ENCODE measurements at regions not wholly inside any gene's neighbourhood (a gene's known extent, or its start where the extent isn't known, plus 50 kb on each side); places are given as distances from the start of the nearest gene placed in this dataset.

DNA sequence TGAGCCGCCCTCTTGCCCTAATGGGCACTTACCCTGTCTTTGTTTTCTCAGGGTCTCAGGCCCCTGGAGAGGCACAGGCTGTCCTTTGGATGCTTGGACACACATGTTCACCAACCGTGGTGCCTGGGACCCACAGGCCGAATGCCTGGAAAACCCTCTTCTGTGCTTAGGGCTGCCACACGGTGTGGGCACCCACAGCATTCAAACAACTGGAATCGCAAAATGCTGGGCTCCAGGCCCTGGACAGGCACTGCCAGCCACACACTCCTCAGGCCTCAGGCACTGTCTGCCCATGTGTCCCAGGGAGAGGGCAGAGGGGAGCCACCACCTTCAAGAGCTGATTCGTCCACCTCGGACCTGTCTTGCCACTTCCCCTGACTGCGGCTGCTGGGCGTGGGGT is 123.1 kb upstream of the ACKR3 start:
- ATAC-seq (no peak), FAIRE-seq (no peak), DNase-seq (ENCODE audit: low read depth, low spot score) (no peak)
- peaks cover 0 to 2% of the 10 kb centered on the region in 2 experiments; a peak in 2 of 4 replicates for H3K27me3 ChIP-seq (replicated peaks in 1 of 2; ENCODE audit: control insufficient read depth in 2 of 2, insufficient read depth in 2 of 2, low read length in 1 of 2)
- intact Hi-C loops (cut with micrococcal nuclease; ENCODE audit: unreplicated experiment) (no loop called here), in situ Hi-C loops (cut with MboI) (no loop called here)
- no peaks in the 10 kb centered on the region for H3K4me1 ChIP-seq (ENCODE audit: control insufficient read depth, insufficient read depth, low read length)
- no peak overlapping the region for H3K4me2 ChIP-seq (ENCODE audit: control insufficient read depth, insufficient read depth)
- BruUV-seq (replicated peaks) = no TSS peak
- H3K79me2 ChIP-seq (ENCODE audit: control insufficient read depth, insufficient read depth, low read length) = no peaks in the 10 kb centered on the region
- WGBS (ENCODE audit: insufficient coverage, insufficient replicate concordance, low lambda C conversion rate, missing lambda C conversion rate) = 50% methylated on average over 9 of the region's 9 CpGs
- no peaks in the 10 kb centered on the region for H3K36me3 ChIP-seq (ENCODE audit: control insufficient read depth in 2 of 2, insufficient read depth in 2 of 2, low read length in 1 of 2)
- ChIA-PET SMC1A (ENCODE audit: uncharacterized antibody, unreplicated experiment) (no interaction called here), CTCF (no interaction called here), POLR2A (no interaction called here), RAD21 (ENCODE audit: unreplicated experiment) (no interaction called here)
- H3K9ac ChIP-seq (ENCODE audit: control insufficient read depth, insufficient read depth, low read length) = no peak overlapping the region
- no peaks in the 10 kb centered on the region for H4K20me1 ChIP-seq (ENCODE audit: control insufficient read depth, insufficient read depth)
- no peak overlapping the region for H2AFZ ChIP-seq (ENCODE audit: control insufficient read depth, low read depth, low read length)
- H3K4me3 ChIP-seq = no peak overlapping the region
- H3K9me3 ChIP-seq (replicated peaks; ENCODE audit: control insufficient read depth, insufficient read depth, low read length) = no peaks in the 10 kb centered on the region
- TF ChIP-seq SP1 (IDR thresholded peaks at IDR 0.05; ENCODE audit: low read depth, low read length) (no peak), FOXM1 (IDR thresholded peaks at IDR 0.05; ENCODE audit: low read depth, low read length) (no peak), POLR2A (IDR thresholded peaks at IDR 0.05; ENCODE audit: low read depth, low read length) (no peak), RAD21 (IDR thresholded peaks at IDR 0.05; ENCODE audit: insufficient read depth, low read depth, low read length) (no peak), PAX8 (IDR thresholded peaks at IDR 0.05) (no peak), NR2F1 (conservative IDR thresholded peaks at IDR 0.05) (no peak), TCF7 (IDR thresholded peaks at IDR 0.05; ENCODE audit: borderline replicate concordance) (no peak), CBX3 (IDR thresholded peaks at IDR 0.05; ENCODE audit: borderline replicate concordance, low read depth) (no peak)
- TF ChIP-seq, protein P1, sequence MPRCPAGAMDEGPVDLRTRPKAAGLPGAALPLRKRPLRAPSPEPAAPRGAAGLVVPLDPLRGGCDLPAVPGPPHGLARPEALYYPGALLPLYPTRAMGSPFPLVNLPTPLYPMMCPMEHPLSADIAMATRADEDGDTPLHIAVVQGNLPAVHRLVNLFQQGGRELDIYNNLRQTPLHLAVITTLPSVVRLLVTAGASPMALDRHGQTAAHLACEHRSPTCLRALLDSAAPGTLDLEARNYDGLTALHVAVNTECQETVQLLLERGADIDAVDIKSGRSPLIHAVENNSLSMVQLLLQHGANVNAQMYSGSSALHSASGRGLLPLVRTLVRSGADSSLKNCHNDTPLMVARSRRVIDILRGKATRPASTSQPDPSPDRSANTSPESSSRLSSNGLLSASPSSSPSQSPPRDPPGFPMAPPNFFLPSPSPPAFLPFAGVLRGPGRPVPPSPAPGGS (IDR thresholded peaks at IDR 0.05; ENCODE audit: borderline replicate concordance, insufficient read depth, low read depth, low read length, poor library complexity, severe bottlenecking) = no peak
- TF ChIP-seq, protein P2, sequence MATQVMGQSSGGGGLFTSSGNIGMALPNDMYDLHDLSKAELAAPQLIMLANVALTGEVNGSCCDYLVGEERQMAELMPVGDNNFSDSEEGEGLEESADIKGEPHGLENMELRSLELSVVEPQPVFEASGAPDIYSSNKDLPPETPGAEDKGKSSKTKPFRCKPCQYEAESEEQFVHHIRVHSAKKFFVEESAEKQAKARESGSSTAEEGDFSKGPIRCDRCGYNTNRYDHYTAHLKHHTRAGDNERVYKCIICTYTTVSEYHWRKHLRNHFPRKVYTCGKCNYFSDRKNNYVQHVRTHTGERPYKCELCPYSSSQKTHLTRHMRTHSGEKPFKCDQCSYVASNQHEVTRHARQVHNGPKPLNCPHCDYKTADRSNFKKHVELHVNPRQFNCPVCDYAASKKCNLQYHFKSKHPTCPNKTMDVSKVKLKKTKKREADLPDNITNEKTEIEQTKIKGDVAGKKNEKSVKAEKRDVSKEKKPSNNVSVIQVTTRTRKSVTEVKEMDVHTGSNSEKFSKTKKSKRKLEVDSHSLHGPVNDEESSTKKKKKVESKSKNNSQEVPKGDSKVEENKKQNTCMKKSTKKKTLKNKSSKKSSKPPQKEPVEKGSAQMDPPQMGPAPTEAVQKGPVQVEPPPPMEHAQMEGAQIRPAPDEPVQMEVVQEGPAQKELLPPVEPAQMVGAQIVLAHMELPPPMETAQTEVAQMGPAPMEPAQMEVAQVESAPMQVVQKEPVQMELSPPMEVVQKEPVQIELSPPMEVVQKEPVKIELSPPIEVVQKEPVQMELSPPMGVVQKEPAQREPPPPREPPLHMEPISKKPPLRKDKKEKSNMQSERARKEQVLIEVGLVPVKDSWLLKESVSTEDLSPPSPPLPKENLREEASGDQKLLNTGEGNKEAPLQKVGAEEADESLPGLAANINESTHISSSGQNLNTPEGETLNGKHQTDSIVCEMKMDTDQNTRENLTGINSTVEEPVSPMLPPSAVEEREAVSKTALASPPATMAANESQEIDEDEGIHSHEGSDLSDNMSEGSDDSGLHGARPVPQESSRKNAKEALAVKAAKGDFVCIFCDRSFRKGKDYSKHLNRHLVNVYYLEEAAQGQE (IDR thresholded peaks at IDR 0.05; ENCODE audit: low read depth, low read length) = no peak
- no peak overlapping the region for H3K27ac ChIP-seq (ENCODE audit: control insufficient read depth, insufficient read depth)
